ENCODE measurements at regions not wholly inside any gene's neighbourhood (a gene's known extent, or its start where the extent isn't known, plus 50 kb on each side); places are given as distances from the start of the nearest gene placed in this dataset.

GRCh38 chr13:50586414-50587083 lies 256.9 kb downstream of the DLEU7 start:
- no peak for TF ChIP-seq CTCF (IDR thresholded peaks at IDR 0.05; ENCODE audit: borderline replicate concordance, insufficient read depth, low read depth, low read length)

GRCh38 chr13:50587115-50587514 lies 256.4 kb downstream of the DLEU7 start:
- TF ChIP-seq CTCF (IDR thresholded peaks at IDR 0.05; ENCODE audit: borderline replicate concordance, insufficient read depth, low read depth, low read length): no peak
- H3K4me3 ChIP-seq (ENCODE audit: low read depth, low read length): no peak overlapping the region

More at GRCh38 chr13:50586414-50587083, 256.9 kb downstream of the DLEU7 start:
- H3K4me3 ChIP-seq (ENCODE audit: low read depth, low read length): no peak overlapping the region

DNA sequence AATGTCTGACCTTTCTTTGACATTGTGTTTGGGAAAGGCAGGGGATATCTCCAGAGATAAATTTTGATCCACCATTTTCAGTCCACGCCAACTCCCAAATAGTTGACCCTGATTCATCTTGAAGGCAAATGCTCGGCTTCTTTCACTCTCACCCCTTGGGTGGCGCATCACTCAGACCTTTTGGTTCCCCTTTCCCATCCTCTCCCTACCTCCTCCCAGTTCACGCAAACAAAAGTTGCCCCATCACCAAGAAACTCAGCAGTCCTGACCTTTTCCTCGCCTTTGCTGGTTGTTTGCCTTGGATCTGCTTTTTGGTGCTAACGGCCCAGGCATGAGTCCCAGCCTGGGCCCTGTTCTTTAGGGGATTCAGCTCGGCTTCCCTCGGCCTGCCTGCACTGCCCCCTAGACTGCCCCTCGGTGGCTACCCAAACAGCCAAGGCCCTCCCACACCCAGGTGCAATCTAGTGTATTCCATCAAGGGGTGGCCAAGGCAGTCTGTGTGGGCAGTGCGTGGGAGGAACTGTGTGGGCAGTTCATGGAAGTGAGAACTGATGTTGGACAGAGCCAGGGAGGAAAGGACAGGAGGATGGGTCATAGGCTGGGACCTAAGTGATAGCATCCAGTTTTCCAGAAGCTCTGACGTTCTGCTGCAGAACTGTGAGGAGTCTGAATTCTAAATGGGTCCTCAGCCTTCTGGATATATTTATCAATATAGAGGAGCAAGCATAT lies 255.7 kb downstream of the DLEU7 start:
- no peak for TF ChIP-seq CTCF (IDR thresholded peaks at IDR 0.05; ENCODE audit: borderline replicate concordance, insufficient read depth, low read depth, low read length)
- no peak overlapping the region for H3K4me3 ChIP-seq (ENCODE audit: low read depth, low read length)

DNA sequence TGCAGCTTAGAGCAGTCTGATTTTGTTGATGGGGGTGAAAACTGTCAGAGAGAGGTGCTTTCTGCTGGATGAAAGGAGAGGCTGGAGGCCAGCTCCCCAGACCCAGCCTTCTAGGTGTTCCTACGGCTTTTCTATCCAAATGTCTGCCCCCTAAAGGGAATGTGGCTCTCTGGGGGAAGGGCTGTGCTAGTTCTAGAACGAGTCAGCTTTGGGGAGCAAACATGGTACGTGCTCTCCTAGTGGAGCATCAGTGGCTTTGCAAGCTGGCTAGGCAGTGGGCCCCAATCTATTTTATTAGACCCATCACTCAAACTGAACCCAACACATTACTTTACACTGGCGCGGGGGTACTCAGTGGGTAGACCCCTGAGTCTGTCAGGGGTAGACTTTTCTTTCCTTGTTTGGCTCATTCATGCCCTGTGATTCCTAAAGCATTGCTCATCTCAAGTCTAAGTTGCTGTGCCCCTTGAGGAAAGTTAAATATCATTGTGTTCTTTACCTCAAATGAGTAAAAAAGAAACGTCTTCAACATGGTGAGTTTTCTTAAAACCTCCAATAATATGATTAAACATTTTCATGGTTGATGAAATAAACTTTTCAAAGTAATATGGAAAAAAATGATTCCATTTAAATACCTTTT lies 254.9 kb downstream of the DLEU7 start:
- H3K4me3 ChIP-seq (ENCODE audit: low read depth, low read length): no peak overlapping the region
- TF ChIP-seq CTCF (IDR thresholded peaks at IDR 0.05; ENCODE audit: borderline replicate concordance, insufficient read depth, low read depth, low read length): no peak

DNA sequence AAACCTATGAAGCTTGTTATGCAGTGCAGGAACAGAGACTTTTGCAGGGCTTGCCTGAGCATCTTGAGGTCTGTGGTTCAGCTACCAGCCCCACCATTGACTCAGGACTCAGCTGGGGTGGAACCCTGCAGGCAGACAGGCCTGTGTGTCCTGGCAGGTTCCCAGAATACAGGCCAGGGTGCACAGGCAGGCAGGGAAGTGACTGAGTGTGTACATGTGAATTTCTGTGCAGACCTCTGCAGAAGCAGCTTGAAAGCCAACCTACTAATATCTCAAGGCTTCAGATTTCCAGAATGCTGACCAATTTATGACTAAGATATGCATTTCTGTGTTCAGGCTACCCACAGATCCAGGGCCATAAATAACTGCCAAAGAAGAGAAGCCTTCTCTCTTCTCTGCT lies 254.4 kb downstream of the DLEU7 start:
- no peak overlapping the region for H3K4me3 ChIP-seq (ENCODE audit: low read depth, low read length)
- TF ChIP-seq CTCF (IDR thresholded peaks at IDR 0.05; ENCODE audit: borderline replicate concordance, insufficient read depth, low read depth, low read length): no peak

- no peak overlapping the region for H3K4me3 ChIP-seq (ENCODE audit: low read depth, low read length)
Observed at GRCh38 chr13:50589651-50590054, 253.8 kb downstream of the DLEU7 start.

More at GRCh38 chr13:50589651-50590054, 253.8 kb downstream of the DLEU7 start:
- no peak for TF ChIP-seq CTCF (IDR thresholded peaks at IDR 0.05; ENCODE audit: borderline replicate concordance, insufficient read depth, low read depth, low read length)
